HEK293T (cell line): ENCODE measurements at regions not wholly inside any gene's neighbourhood (a gene's known extent, or its start where the extent isn't known, plus 50 kb on each side); places are given as distances from the start of the nearest gene placed in this dataset.

ENCODE experiments used
- CTCF ChIA-PET: fragments of 350-600 bp; formaldehyde crosslinking; extraction: SDS; loops from one replicate; lab custom pipeline; 2021; ENCODE audit warnings: antibody characterized with exemption, inconsistent platforms; lab: Yijun Ruan, JAX
- POLR2A ChIA-PET: fragments of 350-600 bp; formaldehyde crosslinking; extraction: SDS; loops from one replicate; lab custom pipeline; 2020; ENCODE audit warnings: antibody characterized with exemption, inconsistent platforms; lab: Yijun Ruan, JAX
- DNase-seq: peaks from one replicate; pipeline ENCODE4 v3.0.0; 2012; ENCODE audit warnings: mixed read lengths; ENCODE audit errors: extremely low spot score
- ARNT ChIP-seq: fragments of 450-650 bp; IDR thresholded peaks from 2 replicates; pipeline ENCODE4 v1.6.1; 2017; ENCODE audit warnings: mild to moderate bottlenecking
- BHLHE40 ChIP-seq: fragments of 450-650 bp; IDR thresholded peaks from 2 replicates; pipeline ENCODE4 v1.6.1; 2016; ENCODE audit warnings: mild to moderate bottlenecking, moderate library complexity, borderline replicate concordance
- CTBP1 ChIP-seq: fragments of 450-650 bp; IDR thresholded peaks from 2 replicates; pipeline ENCODE4 v1.6.1; 2016; ENCODE audit warnings: borderline replicate concordance
- ELF4 ChIP-seq: fragments of 450-650 bp; IDR thresholded peaks from 2 replicates; pipeline ENCODE4 v1.6.1; 2017; ENCODE audit warnings: antibody characterized with exemption
- FOXA1 ChIP-seq: fragments of 450-650 bp; IDR thresholded peaks from 2 replicates; pipeline ENCODE4 v1.6.1; 2016; ENCODE audit warnings: mild to moderate bottlenecking
- FOXK2 ChIP-seq: fragments of 450-650 bp; IDR thresholded peaks from 2 replicates; pipeline ENCODE4 v1.6.1; 2016; ENCODE audit warnings: mild to moderate bottlenecking
- FOXM1 ChIP-seq: fragments of 450-650 bp; IDR thresholded peaks from 2 replicates; pipeline ENCODE4 v1.6.1; 2017; ENCODE audit warnings: mild to moderate bottlenecking, borderline replicate concordance
- HDGF ChIP-seq: fragments of 450-650 bp; IDR thresholded peaks from 2 replicates; pipeline ENCODE4 v1.6.1; 2017; ENCODE audit warnings: antibody characterized with exemption, borderline replicate concordance
- L3MBTL2 ChIP-seq: fragments of 450-650 bp; conservative IDR thresholded peaks from 2 replicates; pipeline ENCODE4 v1.6.1; 2016; ENCODE audit warnings: mild to moderate bottlenecking
- LEF1 ChIP-seq: fragments of 450-650 bp; IDR thresholded peaks from 2 replicates; pipeline ENCODE4 v1.6.1; 2017; ENCODE audit warnings: mild to moderate bottlenecking, borderline replicate concordance
- NFRKB ChIP-seq: fragments of 450-650 bp; IDR thresholded peaks from 2 replicates; pipeline ENCODE4 v1.6.1; 2016; ENCODE audit warnings: mild to moderate bottlenecking, moderate library complexity
- SP1 ChIP-seq: fragments of 450-650 bp; IDR thresholded peaks from 2 replicates; pipeline ENCODE4 v1.6.1; 2017
- SUZ12 ChIP-seq: fragments of 450-650 bp; IDR thresholded peaks from 2 replicates; pipeline ENCODE4 v1.6.1; 2016; ENCODE audit warnings: mild to moderate bottlenecking
- TARDBP ChIP-seq: fragments of 450-650 bp; IDR thresholded peaks from 2 replicates; pipeline ENCODE4 v1.6.1; 2016
- ZNF384 ChIP-seq: fragments of 450-650 bp; IDR thresholded peaks from 2 replicates; pipeline ENCODE4 v1.6.1; 2016
- TF ChIP-seq, protein P1 (sequence below): fragments of 450-650 bp; IDR thresholded peaks from 2 replicates; pipeline ENCODE4 v1.6.1; 2016

DNA sequence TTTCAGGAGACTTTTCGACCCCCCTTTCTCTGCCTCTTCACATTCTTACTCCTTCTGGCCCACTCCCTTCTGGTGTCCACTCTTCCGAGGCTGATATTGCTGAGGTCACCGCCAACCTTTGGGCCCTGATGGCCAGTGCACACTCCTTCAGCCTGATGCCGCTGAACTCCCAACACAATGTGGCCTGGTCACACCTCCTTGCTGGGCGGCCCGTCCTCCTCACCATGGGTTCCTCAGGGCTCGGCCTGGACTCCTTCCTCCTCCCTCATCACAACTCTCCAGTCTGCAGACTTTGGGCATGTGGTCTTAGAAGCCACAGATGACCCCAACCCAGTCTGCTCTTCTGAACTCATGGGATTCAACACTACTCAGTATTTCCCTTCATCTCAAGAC, 583.0 kb upstream of the MGMT start:
- POLR2A ChIA-PET = no interaction called here
- DNase-seq = no peak
- no peak for TF ChIP-seq LEF1
- no peak for TF ChIP-seq CTBP1
- TF ChIP-seq TARDBP = no peak
- TF ChIP-seq ELF4 = no peak
- TF ChIP-seq SUZ12 = no peak
- no peak for TF ChIP-seq FOXM1
- no peak for TF ChIP-seq L3MBTL2
- TF ChIP-seq NFRKB = no peak
- TF ChIP-seq BHLHE40 = no peak
- TF ChIP-seq FOXK2 = no peak
- TF ChIP-seq SP1 = no peak
- no peak for TF ChIP-seq ARNT
- TF ChIP-seq ZNF384 = no peak
- TF ChIP-seq, protein P1, sequence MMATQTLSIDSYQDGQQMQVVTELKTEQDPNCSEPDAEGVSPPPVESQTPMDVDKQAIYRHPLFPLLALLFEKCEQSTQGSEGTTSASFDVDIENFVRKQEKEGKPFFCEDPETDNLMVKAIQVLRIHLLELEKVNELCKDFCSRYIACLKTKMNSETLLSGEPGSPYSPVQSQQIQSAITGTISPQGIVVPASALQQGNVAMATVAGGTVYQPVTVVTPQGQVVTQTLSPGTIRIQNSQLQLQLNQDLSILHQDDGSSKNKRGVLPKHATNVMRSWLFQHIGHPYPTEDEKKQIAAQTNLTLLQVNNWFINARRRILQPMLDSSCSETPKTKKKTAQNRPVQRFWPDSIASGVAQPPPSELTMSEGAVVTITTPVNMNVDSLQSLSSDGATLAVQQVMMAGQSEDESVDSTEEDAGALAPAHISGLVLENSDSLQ = no peak
- TF ChIP-seq FOXA1 = no peak
- no peak for TF ChIP-seq HDGF
- CTCF ChIA-PET = no interaction called here

GRCh38 chr10:128884496-128885072, 582.5 kb upstream of the MGMT start:
- POLR2A ChIA-PET = no interaction called here
- DNase-seq = no peak
- TF ChIP-seq ELF4 (no peak), FOXM1 (no peak), CTBP1 (no peak), LEF1 (no peak), HDGF (no peak)
- TF ChIP-seq, protein P1 = no peak
- CTCF ChIA-PET = no interaction called here

DNA sequence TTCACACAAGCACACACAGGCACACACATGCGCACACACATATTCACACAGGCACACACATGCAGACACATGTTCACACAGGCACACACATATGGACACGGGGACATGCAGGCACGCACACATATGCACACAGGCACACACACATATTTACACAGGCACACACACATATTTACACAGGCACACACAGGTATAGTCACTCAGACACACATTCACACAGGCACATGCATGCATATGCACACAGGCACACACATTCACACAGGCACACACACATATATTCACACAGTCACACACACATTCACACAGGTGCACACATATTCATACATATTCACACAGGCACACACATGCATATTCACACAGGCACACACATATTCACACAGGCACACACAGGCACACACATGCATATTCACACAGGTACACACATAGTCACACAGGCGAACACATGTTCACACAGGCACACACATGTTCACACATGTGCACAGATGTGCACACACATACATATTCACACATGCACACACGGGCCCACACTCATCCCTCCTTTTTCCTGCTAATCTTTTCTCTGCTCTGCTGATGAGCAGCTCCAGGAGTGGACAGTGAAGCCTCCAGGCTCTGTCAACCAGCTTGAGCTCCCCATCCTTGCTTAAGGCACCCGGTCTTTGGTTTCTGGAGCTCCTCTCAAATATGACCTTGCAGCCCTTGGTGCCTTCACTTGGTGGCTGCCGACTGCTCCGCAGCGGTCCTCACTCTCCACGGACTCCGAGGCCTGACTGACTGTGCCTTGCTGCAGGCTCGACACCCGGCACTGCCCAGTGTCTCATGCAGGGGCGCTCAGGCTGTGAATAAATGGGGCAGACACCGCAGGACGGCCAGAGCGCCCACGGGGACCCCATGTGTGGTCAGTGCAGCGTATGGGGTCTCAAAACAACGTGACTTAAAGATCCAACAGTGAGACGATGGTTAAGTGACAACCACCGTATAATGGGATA, 581.2 kb upstream of the MGMT start:
- no peak for TF ChIP-seq NFRKB
- TF ChIP-seq SUZ12 = no peak
- no peak for TF ChIP-seq L3MBTL2
- no peak for TF ChIP-seq ZNF384
- TF ChIP-seq FOXK2 = no peak
- TF ChIP-seq BHLHE40 = no peak
- no peak for TF ChIP-seq ARNT
- no peak for TF ChIP-seq SP1
- TF ChIP-seq, protein P1 = no peak
- no peak for TF ChIP-seq HDGF
- no peak for TF ChIP-seq ELF4
- ChIA-PET CTCF (no interaction called here), POLR2A (no interaction called here)
- DNase-seq = no peak

- ChIA-PET POLR2A (no interaction called here), CTCF (no interaction called here)
- no peak for DNase-seq
- TF ChIP-seq BHLHE40 (no peak), FOXM1 (no peak), ARNT (no peak), FOXK2 (no peak), ELF4 (no peak), SP1 (no peak), HDGF (no peak), NFRKB (no peak), L3MBTL2 (no peak), LEF1 (no peak), SUZ12 (no peak), FOXA1 (no peak), ZNF384 (no peak), CTBP1 (no peak), TARDBP (no peak)
- TF ChIP-seq, protein P1 = no peak
Measured at GRCh38 chr10:128887856-128888255, 579.2 kb upstream of the MGMT start.

DNA sequence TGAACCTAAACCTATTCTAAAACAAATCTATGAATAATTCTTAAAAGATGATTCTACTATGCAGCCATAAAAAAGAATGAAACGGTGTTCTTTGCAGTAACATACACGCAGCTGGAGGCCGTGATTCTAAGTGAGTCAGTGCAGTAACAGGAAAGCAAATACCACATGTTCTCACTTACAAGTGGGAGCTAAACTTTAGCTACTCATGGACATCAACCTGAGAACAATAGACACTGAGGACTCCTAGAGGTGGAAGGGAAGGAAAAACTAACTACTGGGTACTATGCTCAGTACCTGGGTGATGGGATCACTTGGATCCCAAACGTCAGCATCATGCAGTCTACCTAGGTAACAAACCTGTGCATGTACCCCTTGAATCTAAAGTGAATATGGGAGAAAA, 575.0 kb upstream of the MGMT start:
- CTCF ChIA-PET = no interaction called here
- TF ChIP-seq ZNF384 (no peak), SP1 (no peak), HDGF (no peak), LEF1 (no peak), FOXA1 (no peak), ARNT (no peak), TARDBP (no peak)
- no peak for DNase-seq
- POLR2A ChIA-PET = no interaction called here
